RWPE2 (cell line): ENCODE measurements at regions not wholly inside any gene's neighbourhood (a gene's known extent, or its start where the extent isn't known, plus 50 kb on each side); places are given as distances from the start of the nearest gene placed in this dataset.
A peak's percentile ranks its signal among the peaks of the same experiment; 100 is the strongest.

Experiments
- ATAC-seq: fragments of 200-7000 bp; cut with Tn5 transposase; 3 replicates; pipeline ENCODE4 v1.9.1; 2021; ENCODE audit warnings: low read depth
- DNase-seq: peaks from one replicate; pipeline ENCODE4 v3.0.0-alpha.2; 2020; ENCODE audit warnings: low spot score
- H3K27ac ChIP-seq: fragments of 450-650 bp; 2 replicates; pipeline ENCODE4 v1.5.1; 2017; ENCODE audit warnings: mild to moderate bottlenecking; ENCODE audit not compliant: poor library complexity, severe bottlenecking
- H3K27me3 ChIP-seq: fragments of 250-450 bp; sonication (Bioruptor Pico); 2 replicates; pipeline ENCODE4 v1.5.1; 2021; ENCODE audit warnings: mild to moderate bottlenecking, moderate library complexity; ENCODE audit not compliant: insufficient read depth, poor library complexity, severe bottlenecking
- H3K36me3 ChIP-seq: fragments of 250-450 bp; sonication (Bioruptor Pico); 2 replicates; pipeline ENCODE4 v1.5.1; 2020; ENCODE audit warnings: low read depth, mild to moderate bottlenecking, moderate library complexity
- H3K4me1 ChIP-seq: fragments of 250-450 bp; sonication (Bioruptor Pico); 2 replicates; pipeline ENCODE4 v1.5.1; 2021; ENCODE audit warnings: mild to moderate bottlenecking, moderate library complexity; ENCODE audit not compliant: insufficient read depth, poor library complexity, severe bottlenecking
- H3K4me3 ChIP-seq: fragments of 250-450 bp; sonication (Bioruptor Pico); 2 replicates; pipeline ENCODE4 v1.5.1; 2021; ENCODE audit warnings: mild to moderate bottlenecking, moderate library complexity; ENCODE audit not compliant: severe bottlenecking
- H3K9me3 ChIP-seq: fragments of 250-450 bp; sonication (Bioruptor Pico); 2 replicates; pipeline ENCODE4 v1.5.1; 2021; ENCODE audit warnings: mild to moderate bottlenecking, moderate library complexity; ENCODE audit not compliant: severe bottlenecking
- CTCF ChIP-seq: fragments of 450-650 bp; IDR thresholded peaks from one replicate; pipeline ENCODE4 v1.5.1; 2017; ENCODE audit warnings: mild to moderate bottlenecking, moderate library complexity; ENCODE audit not compliant: poor library complexity, severe bottlenecking

- Histone ChIP-seq H3K27ac (no peak overlapping the region), H3K4me1 (no peaks in the 10 kb centered on the region), H3K36me3 (no peaks in the 10 kb centered on the region), H3K4me3 (no peak overlapping the region), H3K9me3 (no peaks in the 10 kb centered on the region), H3K27me3 (peaks cover 8% of the 10 kb centered on the region)
- no peak for DNase-seq
- ATAC-seq: peak; percentile 40; the same call in 1 of the 3 replicates
- no peak for TF ChIP-seq CTCF
These were observed 154.0 kb upstream of the WNT4 start for GRCh38 chr1:22296701-22297591.

DNA sequence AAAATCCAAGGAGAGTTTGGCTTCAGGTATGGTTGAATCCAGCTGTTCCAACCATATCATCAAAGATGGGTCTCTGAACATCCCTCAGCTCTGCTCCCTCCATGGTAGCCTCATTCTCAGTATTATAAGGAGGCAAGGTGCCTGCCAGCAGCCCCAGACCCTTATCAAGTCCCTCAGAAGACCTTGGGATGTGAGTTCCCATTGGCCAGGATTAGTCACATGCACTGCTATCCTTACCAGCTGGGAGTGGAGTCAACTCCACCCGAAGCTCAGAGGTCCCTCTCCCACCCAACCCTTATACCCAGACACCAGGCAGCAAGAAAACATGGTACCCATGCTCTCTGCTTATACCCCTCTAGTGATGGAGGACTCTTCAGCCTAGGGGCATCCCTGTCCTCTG lies 153.7 kb upstream of the ZBTB40 start:
- peaks cover under 1% of the 10 kb centered on the region for H3K9me3 ChIP-seq
- no peak overlapping the region for H3K4me3 ChIP-seq
- DNase-seq (no peak), ATAC-seq (no peak)
- H3K36me3 ChIP-seq: no peaks in the 10 kb centered on the region
- no peaks in the 10 kb centered on the region for H3K4me1 ChIP-seq
- peaks cover 8% of the 10 kb centered on the region for H3K27me3 ChIP-seq
- no peak overlapping the region for H3K27ac ChIP-seq
- no peak for TF ChIP-seq CTCF

GRCh38 chr1:22303816-22304215 lies 147.8 kb upstream of the ZBTB40 start:
- Histone ChIP-seq H3K4me1 (no peaks in the 10 kb centered on the region), H3K4me3 (no peak overlapping the region), H3K27me3 (peaks cover 26% of the 10 kb centered on the region), H3K27ac (no peak overlapping the region), H3K36me3 (no peaks in the 10 kb centered on the region), H3K9me3 (peaks cover 4% of the 10 kb centered on the region)
- ATAC-seq (no peak), DNase-seq (no peak)
- no peak for TF ChIP-seq CTCF

DNA sequence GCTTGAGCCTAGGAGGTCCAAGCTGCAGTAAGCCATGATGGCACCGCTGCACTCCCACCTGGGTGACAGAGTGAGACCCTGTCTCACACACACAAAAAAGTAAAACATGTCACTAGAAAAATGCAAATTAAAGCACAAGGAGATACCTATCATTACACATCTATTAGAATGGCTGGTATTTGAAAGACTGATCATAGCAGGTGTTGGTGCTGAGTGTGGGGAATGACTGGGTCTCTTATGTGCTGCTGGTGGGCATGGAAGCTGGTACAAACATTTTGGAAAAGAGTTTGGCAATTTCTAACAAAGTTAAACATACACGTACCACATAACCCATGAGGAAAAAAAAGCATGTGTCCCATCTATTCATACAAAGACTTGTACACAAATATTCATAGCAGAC lies 142.1 kb upstream of the ZBTB40 start:
- TF ChIP-seq CTCF: no peak
- Histone ChIP-seq H3K4me3 (no peak overlapping the region), H3K4me1 (no peaks in the 10 kb centered on the region), H3K9me3 (no peaks in the 10 kb centered on the region), H3K27ac (no peak overlapping the region), H3K27me3 (peaks cover 29% of the 10 kb centered on the region), H3K36me3 (no peaks in the 10 kb centered on the region)
- ATAC-seq: no peak
- no peak for DNase-seq

DNA sequence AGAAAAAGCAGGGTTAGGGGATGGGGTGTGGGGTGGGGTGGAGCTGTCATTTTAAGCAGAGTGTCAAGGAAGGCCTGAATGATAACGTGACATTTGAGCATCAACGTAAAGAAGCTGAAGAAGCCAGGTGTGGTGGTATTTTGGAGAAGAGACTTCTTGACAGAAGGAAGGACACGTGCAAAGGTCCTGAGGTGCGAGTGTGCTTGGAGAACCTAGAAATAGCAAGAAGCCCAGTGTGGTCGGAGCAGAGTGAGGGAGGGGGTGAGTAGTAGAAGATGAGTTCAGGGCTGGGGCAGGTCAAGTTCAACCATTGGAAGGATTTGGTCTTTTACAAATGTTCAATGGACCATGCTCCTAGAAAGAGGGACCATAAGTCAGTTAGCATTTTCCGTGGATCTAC lies 140.2 kb upstream of the ZBTB40 start:
- peaks cover 24% of the 10 kb centered on the region for H3K27me3 ChIP-seq
- TF ChIP-seq CTCF: no peak

More for the DNA sequence above, 140.2 kb upstream of the ZBTB40 start:
- Histone ChIP-seq H3K36me3 (no peaks in the 10 kb centered on the region), H3K4me1 (no peaks in the 10 kb centered on the region), H3K9me3 (no peaks in the 10 kb centered on the region), H3K27ac (no peak overlapping the region), H3K4me3 (no peak overlapping the region)
- no peak for DNase-seq
- ATAC-seq: no peak
